GM10266 (cell line): ENCODE measurements at regions not wholly inside any gene's neighbourhood (a gene's known extent, or its start where the extent isn't known, plus 50 kb on each side); places are given as distances from the start of the nearest gene placed in this dataset.

Experiments
- DNase-seq: peaks from one replicate; pipeline ENCODE4 v3.0.0; 2012; ENCODE audit errors: extremely low spot score
- CTCF ChIP-seq: IDR thresholded peaks from 2 replicates; pipeline ENCODE4 v1.5.1; 2012; ENCODE audit warnings: mild to moderate bottlenecking, low read depth; ENCODE audit not compliant: control insufficient read depth, insufficient read depth; ENCODE audit errors: missing control alignments

GRCh38 chr13:21956666-21957065, 285.8 kb downstream of the FGF9 start:
- no peak for TF ChIP-seq CTCF
- no peak for DNase-seq

GRCh38 chr13:21957833-21958232, 287.0 kb downstream of the FGF9 start:
- no peak for DNase-seq
- no peak for TF ChIP-seq CTCF

- no peak for DNase-seq
- TF ChIP-seq CTCF: no peak
Observed at GRCh38 chr13:21960108-21960507, 289.2 kb downstream of the FGF9 start.

GRCh38 chr13:21964686-21965085, 293.8 kb downstream of the FGF9 start:
- TF ChIP-seq CTCF: no peak
- DNase-seq: no peak

- DNase-seq: no peak
- no peak for TF ChIP-seq CTCF
Observed at GRCh38 chr13:21965095-21965494, 294.2 kb downstream of the FGF9 start.

GRCh38 chr13:21966014-21966413, 295.1 kb downstream of the FGF9 start:
- no peak for DNase-seq
- TF ChIP-seq CTCF: no peak

GRCh38 chr13:21967871-21968270, 297.0 kb downstream of the FGF9 start:
- no peak for DNase-seq
- no peak for TF ChIP-seq CTCF
